Fibroblast of lung (primary cell): ENCODE measurements at regions not wholly inside any gene's neighbourhood (a gene's known extent, or its start where the extent isn't known, plus 50 kb on each side); places are given as distances from the start of the nearest gene placed in this dataset.
"Not testable (repeated sequence)": the region's sequence is repeated elsewhere in the genome, so short reads cannot be mapped to it uniquely, and the experiment has no call there.

Source experiments
- DNase-seq, 2 donors: peaks; one replicate each; pipeline versions ENCODE4 v3.0.0 to v3.0.0-alpha.2; 2010; ENCODE audit warnings: low read depth in 2 of 2
- H2AFZ ChIP-seq: 2 replicates; pipeline ENCODE4 v1.5.1; 2012; ENCODE audit warnings: low read length, control low read depth, inconsistent platforms
- H3K27ac ChIP-seq: 2 replicates; pipeline ENCODE4 v1.5.1; 2011; ENCODE audit warnings: low read length, control low read depth; ENCODE audit not compliant: insufficient read depth
- H3K27me3 ChIP-seq: 2 replicates; pipeline ENCODE4 v1.5.1; 2011; ENCODE audit warnings: mild to moderate bottlenecking, low read length; ENCODE audit not compliant: control insufficient read depth, insufficient read depth
- H3K36me3 ChIP-seq: 2 replicates; pipeline ENCODE4 v1.5.1; 2011; ENCODE audit warnings: low read length; ENCODE audit not compliant: control insufficient read depth, insufficient read depth
- H3K4me1 ChIP-seq: 2 replicates; pipeline ENCODE4 v1.5.1; 2011; ENCODE audit warnings: low read length; ENCODE audit not compliant: control insufficient read depth, insufficient read depth; ENCODE audit errors: extremely low read depth
- H3K4me2 ChIP-seq: 2 replicates; pipeline ENCODE4 v1.5.1; 2011; ENCODE audit warnings: low read length, control low read depth; ENCODE audit not compliant: insufficient read depth; ENCODE audit errors: extremely low read depth
- H3K4me3 ChIP-seq, 4 experiments: fragments of 200-600 bp in 1 of 4; sonication (generic) in 1 of 4; replicated peaks in 1 of 4; 2 replicates each; pipeline ENCODE4 v1.5.1; 2011 to 2016; ENCODE audit warnings: low read length in 4 of 4, low read depth in 3 of 4, mild to moderate bottlenecking in 3 of 4, control low read depth in 2 of 4, inconsistent platforms in 1 of 4, mixed read lengths in 1 of 4; ENCODE audit not compliant: insufficient read depth in 1 of 4; ENCODE audit errors: control extremely low read depth in 1 of 4
- H3K79me2 ChIP-seq: 2 replicates; pipeline ENCODE4 v1.5.1; 2012; ENCODE audit warnings: mild to moderate bottlenecking, low read length, inconsistent platforms; ENCODE audit not compliant: control insufficient read depth, insufficient read depth
- H3K9ac ChIP-seq: 2 replicates; pipeline ENCODE4 v1.5.1; 2011; ENCODE audit warnings: mild to moderate bottlenecking, low read length, control low read depth; ENCODE audit not compliant: insufficient read depth
- H3K9me3 ChIP-seq: 2 replicates; pipeline ENCODE4 v1.5.1; 2012; ENCODE audit warnings: low read depth, low read length; ENCODE audit not compliant: control insufficient read depth, insufficient read depth
- H4K20me1 ChIP-seq: 2 replicates; pipeline ENCODE4 v1.5.1; 2011; ENCODE audit warnings: low read length; ENCODE audit not compliant: control insufficient read depth, insufficient read depth; ENCODE audit errors: extremely low read depth
- EZH2 ChIP-seq: IDR thresholded peaks from 2 replicates; pipeline ENCODE4 v1.5.1; 2012; ENCODE audit warnings: low read length, control low read depth, mild to moderate bottlenecking; ENCODE audit errors: missing control alignments
- TF ChIP-seq, protein P1 (sequence below), 2 donors: IDR thresholded peaks in 1 of 2; conservative IDR thresholded peaks in 1 of 2; 1 replicate in 1 of 2; 2 replicates in 1 of 2; pipeline ENCODE4 v1.5.1; 2011 to 2012; ENCODE audit warnings: low read length in 2 of 2, control low read depth in 1 of 2, inconsistent platforms in 1 of 2, low read depth in 1 of 2, mild to moderate bottlenecking in 1 of 2

GRCh38 chr1:105626276-105626987, 1430.0 kb upstream of the PRMT6 start:
- Histone ChIP-seq H4K20me1 (no peaks in the 10 kb centered on the region), H3K36me3 (no peaks in the 10 kb centered on the region), H3K4me3 (no peak overlapping the region), H3K79me2 (no peaks in the 10 kb centered on the region), H2AFZ (no peak overlapping the region), H3K4me2 (no peak overlapping the region), H3K4me1 (no peaks in the 10 kb centered on the region), H3K9me3 (no peaks in the 10 kb centered on the region), H3K27me3 (no peaks in the 10 kb centered on the region), H3K27ac (no peak overlapping the region), H3K9ac (no peak overlapping the region)
- DNase-seq: no peak
- TF ChIP-seq, protein P1, sequence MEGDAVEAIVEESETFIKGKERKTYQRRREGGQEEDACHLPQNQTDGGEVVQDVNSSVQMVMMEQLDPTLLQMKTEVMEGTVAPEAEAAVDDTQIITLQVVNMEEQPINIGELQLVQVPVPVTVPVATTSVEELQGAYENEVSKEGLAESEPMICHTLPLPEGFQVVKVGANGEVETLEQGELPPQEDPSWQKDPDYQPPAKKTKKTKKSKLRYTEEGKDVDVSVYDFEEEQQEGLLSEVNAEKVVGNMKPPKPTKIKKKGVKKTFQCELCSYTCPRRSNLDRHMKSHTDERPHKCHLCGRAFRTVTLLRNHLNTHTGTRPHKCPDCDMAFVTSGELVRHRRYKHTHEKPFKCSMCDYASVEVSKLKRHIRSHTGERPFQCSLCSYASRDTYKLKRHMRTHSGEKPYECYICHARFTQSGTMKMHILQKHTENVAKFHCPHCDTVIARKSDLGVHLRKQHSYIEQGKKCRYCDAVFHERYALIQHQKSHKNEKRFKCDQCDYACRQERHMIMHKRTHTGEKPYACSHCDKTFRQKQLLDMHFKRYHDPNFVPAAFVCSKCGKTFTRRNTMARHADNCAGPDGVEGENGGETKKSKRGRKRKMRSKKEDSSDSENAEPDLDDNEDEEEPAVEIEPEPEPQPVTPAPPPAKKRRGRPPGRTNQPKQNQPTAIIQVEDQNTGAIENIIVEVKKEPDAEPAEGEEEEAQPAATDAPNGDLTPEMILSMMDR (conservative IDR thresholded peaks at IDR 0.05 in 1 of 2, IDR thresholded peaks at IDR 0.05 in 1 of 2; ENCODE audit: low read depth in 1 of 2, low read length in 2 of 2): no peak
- no peak for TF ChIP-seq EZH2

GRCh38 chr1:105631153-105631744, 1425.2 kb upstream of the PRMT6 start:
- not testable (repeated sequence) for H3K4me2 ChIP-seq, H3K4me3 ChIP-seq, H3K36me3 ChIP-seq, H3K4me1 ChIP-seq, H4K20me1 ChIP-seq, H3K27me3 ChIP-seq, H2AFZ ChIP-seq, H3K27ac ChIP-seq, H3K9me3 ChIP-seq, H3K79me2 ChIP-seq, H3K9ac ChIP-seq, DNase-seq

- H4K20me1 ChIP-seq: no peaks in the 10 kb centered on the region
- TF ChIP-seq, protein P1 (conservative IDR thresholded peaks at IDR 0.05 in 1 of 2, IDR thresholded peaks at IDR 0.05 in 1 of 2; ENCODE audit: low read depth in 1 of 2, low read length in 2 of 2): no peak
- TF ChIP-seq EZH2: no peak
- H3K27me3 ChIP-seq: no peaks in the 10 kb centered on the region
- no peaks in the 10 kb centered on the region for H3K36me3 ChIP-seq
- no peaks in the 10 kb centered on the region for H3K9me3 ChIP-seq
- no peak overlapping the region for H3K9ac ChIP-seq
- H3K4me2 ChIP-seq: no peak overlapping the region
- H2AFZ ChIP-seq: no peak overlapping the region
- no peak for DNase-seq
- no peak overlapping the region for H3K4me3 ChIP-seq
- no peaks in the 10 kb centered on the region for H3K4me1 ChIP-seq
- no peak overlapping the region for H3K27ac ChIP-seq
- no peaks in the 10 kb centered on the region for H3K79me2 ChIP-seq
Measured at GRCh38 chr1:105632342-105633196, 1423.9 kb upstream of the PRMT6 start.
